ENCODE measurements at regions not wholly inside any gene's neighbourhood (a gene's known extent, or its start where the extent isn't known, plus 50 kb on each side); places are given as distances from the start of the nearest gene placed in this dataset.
"Not testable (repeated sequence)": the region's sequence is repeated elsewhere in the genome, so short reads cannot be mapped to it uniquely, and the experiment has no call there.

DNA sequence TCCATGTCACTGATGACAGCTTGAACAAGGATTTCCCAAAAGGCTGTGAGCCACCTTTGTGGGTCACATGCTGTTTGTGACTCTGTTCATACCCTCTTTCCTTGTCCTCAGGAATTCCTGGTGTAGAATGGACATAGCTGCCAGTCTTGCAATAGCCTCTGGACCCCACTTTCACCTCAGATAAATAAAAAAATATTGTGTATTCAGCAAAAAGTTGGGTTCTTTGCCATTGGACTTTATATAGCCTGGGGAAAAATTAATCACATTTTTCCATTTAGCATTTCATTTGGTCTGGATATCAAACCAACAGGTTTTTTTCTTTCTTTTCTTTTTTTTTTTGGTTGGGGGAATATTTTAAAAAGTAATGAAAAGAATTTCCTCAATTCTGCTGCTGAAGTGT lies 144.8 kb downstream of the PDCD6IP start:
- CTCF ChIA-PET (ENCODE audit: partially characterized antibody), result no interaction called here

DNA sequence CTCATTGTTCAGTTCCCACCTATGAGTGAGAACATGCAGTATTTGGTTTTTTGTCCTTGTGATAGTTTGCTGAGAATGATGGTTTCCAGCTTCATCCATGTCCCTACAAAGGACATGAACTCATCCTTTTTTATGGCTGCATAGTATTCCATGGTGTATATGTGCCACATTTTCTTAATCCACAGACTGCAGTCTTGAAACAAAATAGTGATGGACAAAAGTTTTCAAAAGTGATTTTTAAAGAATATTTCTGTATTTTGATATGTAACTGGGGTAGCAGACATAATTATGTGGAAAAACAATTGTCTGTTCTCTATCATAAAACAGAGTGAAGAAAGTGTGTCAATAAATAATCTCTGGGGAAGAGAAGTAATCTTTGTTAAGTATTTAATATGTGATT lies 148.2 kb downstream of the PDCD6IP start:
- H3K27me3 Mint-ChIP-seq; H3K4me3 Mint-ChIP-seq; H3K36me3 ChIP-seq (ENCODE audit: insufficient read depth, low read length); H3K27ac Mint-ChIP-seq; DNase-seq; H3K4me1 ChIP-seq (ENCODE audit: insufficient read depth, low read length); CTCF ChIA-PET (ENCODE audit: partially characterized antibody); H3K36me3 Mint-ChIP-seq; H3K4me3 ChIP-seq (ENCODE audit: low read length in 2 of 2); POLR2A ChIA-PET (ENCODE audit: partially characterized antibody); H3K27ac ChIP-seq (ENCODE audit: low read depth, low read length); H3K4me1 Mint-ChIP-seq; intact Hi-C loops (cut with micrococcal nuclease); H3K27me3 ChIP-seq (ENCODE audit: insufficient read depth, low read length); H3K9me3 Mint-ChIP-seq; H3K9me3 ChIP-seq (ENCODE audit: control insufficient read depth in 1 of 2, low read length in 2 of 2): not testable (repeated sequence)

More for the DNA sequence above, 144.8 kb downstream of the PDCD6IP start:
- no peak for DNase-seq
- Mint-ChIP-seq H3K36me3 (no peaks in the 10 kb centered on the region), H3K4me3 (no peak overlapping the region), H3K9me3 (no peaks in the 10 kb centered on the region), H3K4me1 (no peaks in the 10 kb centered on the region), H3K27me3 (peaks cover 1 to 6% of the 10 kb centered on the region in 2 donors), H3K27ac (no peak overlapping the region)
- POLR2A ChIA-PET (ENCODE audit: partially characterized antibody), result no interaction called here
- Histone ChIP-seq H3K4me1 (ENCODE audit: insufficient read depth, low read length) (no peaks in the 10 kb centered on the region), H3K27me3 (ENCODE audit: insufficient read depth, low read length) (no peaks in the 10 kb centered on the region), H3K27ac (ENCODE audit: low read depth, low read length) (no peak overlapping the region), H3K36me3 (ENCODE audit: insufficient read depth, low read length) (no peaks in the 10 kb centered on the region), H3K9me3 (ENCODE audit: control insufficient read depth in 1 of 2, low read length in 2 of 2) (no peaks in the 10 kb centered on the region), H3K4me3 (ENCODE audit: low read length in 2 of 2) (no peak overlapping the region)
- intact Hi-C loops (cut with micrococcal nuclease), result no loop called here

DNA sequence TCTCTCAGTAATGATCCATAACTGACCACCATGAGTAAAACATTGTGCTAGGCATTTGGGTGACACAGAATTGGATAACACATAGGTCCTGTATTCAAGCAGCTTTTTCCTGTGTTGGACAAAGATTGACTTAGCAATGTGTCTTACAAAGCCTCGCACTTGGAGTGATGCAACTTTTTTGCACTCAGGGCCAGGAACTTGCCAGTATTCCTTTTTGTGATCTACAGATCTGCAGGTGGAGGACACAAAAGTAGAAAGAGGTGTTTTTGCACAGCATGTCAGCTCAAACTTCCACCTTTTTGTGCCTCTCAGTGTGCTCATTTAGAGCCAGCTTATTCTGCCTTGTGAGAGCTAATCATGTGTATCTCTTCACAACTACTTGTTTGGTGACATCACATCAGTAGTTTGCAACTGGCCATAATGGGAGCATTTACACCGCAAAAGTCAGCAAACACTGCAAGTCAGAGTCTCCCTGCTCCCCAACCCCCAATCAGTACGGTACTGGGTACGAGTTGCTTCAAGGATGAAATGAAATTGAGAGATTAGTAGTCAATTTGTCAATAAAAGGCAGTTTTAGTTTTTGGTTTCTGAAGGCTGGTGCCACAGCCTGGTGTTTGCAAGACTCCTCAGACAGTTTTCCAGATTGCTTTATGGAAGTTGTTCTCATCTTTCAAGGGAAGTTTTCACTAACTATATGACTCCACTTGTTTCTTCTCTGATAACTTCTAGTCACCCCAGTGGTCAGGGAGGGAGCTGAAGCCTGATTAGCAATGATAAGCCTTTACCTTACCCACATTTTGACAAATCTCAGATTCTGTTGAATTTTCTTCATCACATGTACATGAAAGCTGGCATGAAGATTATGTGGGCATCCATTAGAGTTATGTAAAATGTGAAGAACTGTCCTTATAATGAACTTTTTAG lies 149.1 kb downstream of the PDCD6IP start:
- ChIA-PET POLR2A (ENCODE audit: partially characterized antibody) (no interaction called here), CTCF (ENCODE audit: partially characterized antibody) (no interaction called here)
- Mint-ChIP-seq H3K9me3 (no peaks in the 10 kb centered on the region), H3K4me3 (no peak overlapping the region), H3K27ac (no peak overlapping the region), H3K4me1 (no peaks in the 10 kb centered on the region), H3K36me3 (no peaks in the 10 kb centered on the region), H3K27me3 (peaks cover 5 to 6% of the 10 kb centered on the region in 2 donors)
- Histone ChIP-seq H3K27me3 (ENCODE audit: insufficient read depth, low read length) (no peaks in the 10 kb centered on the region), H3K4me3 (ENCODE audit: low read length in 2 of 2) (no peak overlapping the region), H3K27ac (ENCODE audit: low read depth, low read length) (no peak overlapping the region), H3K36me3 (ENCODE audit: insufficient read depth, low read length) (no peaks in the 10 kb centered on the region), H3K9me3 (ENCODE audit: control insufficient read depth in 1 of 2, low read length in 2 of 2) (no peaks in the 10 kb centered on the region), H3K4me1 (ENCODE audit: insufficient read depth, low read length) (no peaks in the 10 kb centered on the region)
- DNase-seq, result no peak
- intact Hi-C loops (cut with micrococcal nuclease), result no loop called here

DNA sequence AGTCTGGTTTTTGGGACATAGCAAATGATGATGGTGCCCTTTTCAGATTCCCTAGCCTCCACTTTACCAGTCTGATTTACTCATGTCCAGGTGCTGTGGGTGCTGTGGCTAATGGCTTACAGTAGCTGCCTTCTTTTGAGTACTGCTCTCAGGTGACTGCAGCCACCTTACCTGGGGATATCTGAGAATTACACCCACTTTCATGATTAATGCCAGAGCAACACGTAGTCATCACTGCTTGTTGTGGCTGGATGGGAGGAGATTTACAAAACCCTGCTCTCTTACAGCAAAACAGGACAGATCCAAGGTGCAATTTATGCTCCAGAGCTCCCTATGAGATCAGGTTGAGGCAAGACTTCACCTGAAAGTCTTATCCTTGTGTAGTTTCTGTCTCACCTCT lies 150.6 kb downstream of the PDCD6IP start:
- Histone ChIP-seq H3K4me3 (ENCODE audit: low read length in 2 of 2) (no peak overlapping the region), H3K36me3 (ENCODE audit: insufficient read depth, low read length) (no peaks in the 10 kb centered on the region), H3K27me3 (ENCODE audit: insufficient read depth, low read length) (no peaks in the 10 kb centered on the region), H3K9me3 (ENCODE audit: control insufficient read depth in 1 of 2, low read length in 2 of 2) (no peaks in the 10 kb centered on the region), H3K4me1 (ENCODE audit: insufficient read depth, low read length) (no peaks in the 10 kb centered on the region), H3K27ac (ENCODE audit: low read depth, low read length) (no peak overlapping the region)
- no peak overlapping the region for H3K4me3 Mint-ChIP-seq
- ChIA-PET CTCF (ENCODE audit: partially characterized antibody) (no interaction called here), POLR2A (ENCODE audit: partially characterized antibody) (no interaction called here)
- no peaks in the 10 kb centered on the region for H3K9me3 Mint-ChIP-seq
- H3K27ac Mint-ChIP-seq, result no peak overlapping the region
- H3K27me3 Mint-ChIP-seq, result peaks cover 5 to 6% of the 10 kb centered on the region in 2 donors
- no peaks in the 10 kb centered on the region for H3K4me1 Mint-ChIP-seq
- DNase-seq, result no peak
- H3K36me3 Mint-ChIP-seq, result no peaks in the 10 kb centered on the region
- intact Hi-C loops (cut with micrococcal nuclease), result no loop called here

DNA sequence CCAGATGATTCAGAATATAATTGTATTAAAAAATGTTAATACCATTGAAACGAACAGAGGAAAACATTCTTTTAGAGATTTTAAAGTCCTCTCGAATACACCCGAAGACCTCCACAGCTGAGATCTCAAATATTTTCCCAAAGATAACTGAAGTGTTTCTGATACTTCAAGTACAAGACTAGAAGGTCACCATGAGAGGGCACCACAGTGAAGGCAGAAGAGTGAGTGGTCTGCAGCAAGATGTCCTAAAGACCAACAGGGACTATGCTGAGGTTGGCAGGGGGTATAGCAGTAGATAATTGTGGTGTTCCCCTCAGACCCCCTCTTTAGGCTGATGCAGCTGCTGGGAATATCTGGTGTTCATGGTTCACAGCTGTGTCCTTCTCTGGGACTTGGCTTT lies 156.5 kb downstream of the PDCD6IP start:
- POLR2A ChIA-PET (ENCODE audit: partially characterized antibody), result no interaction called here
- H3K4me1 ChIP-seq (ENCODE audit: insufficient read depth, low read length), result no peaks in the 10 kb centered on the region
- DNase-seq, result no peak
- no peaks in the 10 kb centered on the region for H3K9me3 Mint-ChIP-seq
- peaks cover under 1 to 7% of the 10 kb centered on the region in 2 donors for H3K27me3 Mint-ChIP-seq
- no peaks in the 10 kb centered on the region for H3K36me3 Mint-ChIP-seq
- H3K27ac ChIP-seq (ENCODE audit: low read depth, low read length), result no peak overlapping the region
- H3K4me3 ChIP-seq (ENCODE audit: low read length in 2 of 2), result no peak overlapping the region
- H3K9me3 ChIP-seq (ENCODE audit: control insufficient read depth in 1 of 2, low read length in 2 of 2), result no peaks in the 10 kb centered on the region
- no peak overlapping the region for H3K4me3 Mint-ChIP-seq
- H3K27ac Mint-ChIP-seq, result no peak overlapping the region
- no peaks in the 10 kb centered on the region for H3K36me3 ChIP-seq (ENCODE audit: insufficient read depth, low read length)
- intact Hi-C loops (cut with micrococcal nuclease), result no loop called here
- CTCF ChIA-PET (ENCODE audit: partially characterized antibody), result no interaction called here
- H3K27me3 ChIP-seq (ENCODE audit: insufficient read depth, low read length), result no peaks in the 10 kb centered on the region
- no peaks in the 10 kb centered on the region for H3K4me1 Mint-ChIP-seq

DNA sequence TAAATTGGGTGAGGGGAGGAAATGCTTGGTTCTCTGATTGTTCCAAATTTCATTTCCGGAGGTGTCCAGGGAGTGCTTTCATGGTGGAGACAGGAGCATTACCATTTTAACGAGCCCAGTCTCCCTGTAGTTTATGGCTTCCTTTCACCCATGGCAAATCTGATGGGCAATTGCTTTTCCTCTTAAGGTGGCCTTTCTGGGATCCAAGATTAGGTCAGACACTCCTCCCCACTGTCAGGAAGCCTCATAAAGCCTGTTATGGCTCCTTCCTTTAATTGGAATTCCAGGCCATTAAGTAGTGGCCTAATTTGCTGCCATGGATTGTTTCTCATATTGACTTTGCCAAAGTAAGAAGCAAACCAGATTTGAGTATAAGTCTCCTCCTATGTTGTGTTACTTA lies 157.8 kb downstream of the PDCD6IP start:
- Histone ChIP-seq H3K27ac (ENCODE audit: low read depth, low read length) (no peak overlapping the region), H3K4me1 (ENCODE audit: insufficient read depth, low read length) (no peaks in the 10 kb centered on the region), H3K36me3 (ENCODE audit: insufficient read depth, low read length) (no peaks in the 10 kb centered on the region), H3K9me3 (ENCODE audit: control insufficient read depth in 1 of 2, low read length in 2 of 2) (no peaks in the 10 kb centered on the region), H3K4me3 (ENCODE audit: low read length in 2 of 2) (no peak overlapping the region), H3K27me3 (ENCODE audit: insufficient read depth, low read length) (no peaks in the 10 kb centered on the region)
- no peak for DNase-seq
- H3K9me3 Mint-ChIP-seq, result no peaks in the 10 kb centered on the region
- H3K4me3 Mint-ChIP-seq, result no peak overlapping the region
- ChIA-PET CTCF (ENCODE audit: partially characterized antibody) (no interaction called here), POLR2A (ENCODE audit: partially characterized antibody) (no interaction called here)
- intact Hi-C loops (cut with micrococcal nuclease), result no loop called here
- H3K27ac Mint-ChIP-seq, result no peak overlapping the region
- peaks cover 0 to 7% of the 10 kb centered on the region in 2 donors for H3K27me3 Mint-ChIP-seq
- no peaks in the 10 kb centered on the region for H3K4me1 Mint-ChIP-seq
- no peaks in the 10 kb centered on the region for H3K36me3 Mint-ChIP-seq

DNA sequence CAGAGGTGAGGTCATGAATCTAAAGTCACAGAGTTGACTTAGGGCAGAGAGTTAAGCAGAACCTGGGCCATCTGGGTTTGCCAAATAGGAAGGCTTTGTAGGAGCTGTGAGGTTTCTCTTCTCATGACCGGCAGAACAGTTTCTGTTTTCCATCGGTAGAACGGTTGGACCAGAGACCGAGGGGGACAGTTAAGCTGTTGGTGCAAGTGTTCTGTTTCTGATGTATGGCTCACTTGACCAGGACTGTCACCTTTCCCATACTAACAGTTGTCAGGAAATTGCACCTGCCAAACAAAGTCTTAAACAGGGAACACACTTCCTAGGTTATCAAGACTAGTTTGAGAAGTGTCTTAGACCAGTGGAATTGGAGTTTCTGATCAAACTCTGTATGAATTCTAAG lies 158.3 kb downstream of the PDCD6IP start:
- intact Hi-C loops (cut with micrococcal nuclease), result no loop called here
- CTCF ChIA-PET (ENCODE audit: partially characterized antibody), result no interaction called here
- no peak overlapping the region for H3K27ac Mint-ChIP-seq

More for the DNA sequence above, 158.3 kb downstream of the PDCD6IP start:
- DNase-seq, result no peak
- Histone ChIP-seq H3K36me3 (ENCODE audit: insufficient read depth, low read length) (no peaks in the 10 kb centered on the region), H3K4me1 (ENCODE audit: insufficient read depth, low read length) (no peaks in the 10 kb centered on the region), H3K27me3 (ENCODE audit: insufficient read depth, low read length) (no peaks in the 10 kb centered on the region), H3K4me3 (ENCODE audit: low read length in 2 of 2) (no peak overlapping the region), H3K27ac (ENCODE audit: low read depth, low read length) (no peak overlapping the region), H3K9me3 (ENCODE audit: control insufficient read depth in 1 of 2, low read length in 2 of 2) (no peaks in the 10 kb centered on the region)
- Mint-ChIP-seq H3K9me3 (no peaks in the 10 kb centered on the region), H3K4me1 (no peaks in the 10 kb centered on the region), H3K4me3 (no peak overlapping the region), H3K27me3 (peaks cover 1 to 3% of the 10 kb centered on the region in 2 donors), H3K36me3 (no peaks in the 10 kb centered on the region)
- POLR2A ChIA-PET (ENCODE audit: partially characterized antibody), result no interaction called here
